NAMALWA (cell line): ENCODE measurements at regions not wholly inside any gene's neighbourhood (a gene's known extent, or its start where the extent isn't known, plus 50 kb on each side); places are given as distances from the start of the nearest gene placed in this dataset.
"Not testable (repeated sequence)": the region's sequence is repeated elsewhere in the genome, so short reads cannot be mapped to it uniquely, and the experiment has no call there.

Experiments
- DNase-seq: peaks from one replicate; pipeline ENCODE4 v3.0.0-alpha.2; 2015; ENCODE audit warnings: low spot score

DNA sequence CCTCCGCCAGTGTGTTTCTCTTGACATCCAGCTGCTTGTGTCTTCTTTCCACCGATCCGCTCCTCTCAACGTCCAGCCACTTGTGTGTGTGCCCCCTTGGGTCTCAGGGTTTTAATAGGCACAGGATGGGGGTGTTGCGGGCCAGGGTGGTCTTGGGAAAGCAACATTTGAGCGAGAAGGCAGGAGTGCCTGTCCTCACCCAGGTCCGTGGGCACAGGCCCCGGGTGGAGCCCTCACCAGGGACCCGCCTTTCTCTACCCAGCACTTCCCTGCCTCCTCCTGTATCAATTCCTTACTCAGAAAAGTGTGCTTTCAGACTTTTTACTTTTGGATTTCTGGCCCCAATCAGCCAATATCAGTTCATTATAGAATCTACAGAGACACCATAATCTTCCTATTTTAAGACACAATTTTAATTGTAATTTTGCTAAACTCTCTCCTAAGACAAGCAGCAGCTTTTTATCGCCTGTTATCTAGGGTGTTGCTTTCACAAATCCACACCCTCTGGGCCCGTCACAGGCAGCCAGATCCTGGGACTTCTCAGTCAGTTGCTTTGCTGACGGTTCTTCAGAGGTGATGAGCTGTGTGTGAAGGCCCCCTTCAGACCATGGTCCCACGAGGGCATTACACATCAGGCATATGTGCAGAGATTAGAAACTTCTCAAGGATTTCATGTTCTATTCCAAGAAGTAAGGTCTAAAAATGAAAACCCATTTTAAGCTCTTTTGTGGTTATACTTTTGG, 96.0 kb upstream of the FHL2 start:
- no peak for DNase-seq

DNA sequence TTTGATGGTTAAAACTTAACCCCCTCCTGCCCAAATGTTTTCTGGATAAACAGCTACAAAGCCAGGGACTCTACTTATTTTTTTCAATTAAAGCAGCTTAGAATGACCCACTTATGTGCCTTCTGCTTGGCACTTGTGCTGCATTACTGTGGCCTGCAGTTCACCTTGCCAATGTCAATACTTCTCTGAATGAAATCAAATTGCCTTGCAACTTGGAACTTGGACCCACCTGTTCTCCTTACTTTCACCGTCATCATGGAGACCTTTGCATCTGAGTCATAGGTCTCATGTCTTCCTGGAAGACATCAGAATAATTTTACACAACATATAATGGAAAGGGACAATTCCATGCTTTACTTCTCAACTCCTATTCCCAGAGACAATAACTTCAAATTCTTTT, 92.1 kb upstream of the FHL2 start:
- no peak for DNase-seq

GRCh38 chr2:105490204-105490603, 91.4 kb upstream of the FHL2 start:
- no peak for DNase-seq

DNA sequence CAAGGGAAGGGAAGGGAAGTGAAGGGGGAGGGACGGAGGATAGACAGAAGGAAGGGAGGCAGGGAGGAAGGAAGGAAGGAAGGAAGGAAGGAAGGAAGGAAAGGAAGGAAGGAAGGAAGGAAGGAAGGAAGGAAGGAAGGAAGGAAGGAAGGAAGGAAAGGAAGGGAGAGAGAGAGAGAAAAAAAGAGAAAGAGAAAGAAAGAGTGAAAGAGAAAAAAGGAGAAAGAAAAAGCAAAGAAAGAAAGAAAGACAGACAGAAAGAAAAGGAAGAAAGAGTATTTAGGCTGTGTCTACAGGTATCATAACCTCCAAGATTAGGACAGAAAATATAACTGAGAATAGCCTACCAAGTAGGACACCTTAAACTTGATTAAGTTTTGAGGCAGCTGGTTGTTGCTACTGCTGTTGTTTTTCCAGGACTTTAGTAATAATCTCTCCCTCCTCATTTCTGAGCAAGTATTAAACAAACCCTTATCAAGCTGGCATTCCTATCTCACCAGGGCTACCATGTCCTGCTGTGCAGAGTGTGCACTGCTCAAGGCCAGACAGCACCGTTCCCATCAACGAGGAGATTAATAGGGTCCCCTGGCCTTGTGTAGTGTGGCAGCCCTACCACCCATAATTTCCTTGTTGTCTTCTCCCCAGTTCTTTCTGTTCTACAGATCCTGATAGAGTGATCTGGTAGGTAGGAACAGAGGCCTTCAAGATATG, 90.5 kb upstream of the FHL2 start:
- DNase-seq, result no peak

GRCh38 chr2:105488285-105488684, 89.4 kb upstream of the FHL2 start:
- no peak for DNase-seq

DNA sequence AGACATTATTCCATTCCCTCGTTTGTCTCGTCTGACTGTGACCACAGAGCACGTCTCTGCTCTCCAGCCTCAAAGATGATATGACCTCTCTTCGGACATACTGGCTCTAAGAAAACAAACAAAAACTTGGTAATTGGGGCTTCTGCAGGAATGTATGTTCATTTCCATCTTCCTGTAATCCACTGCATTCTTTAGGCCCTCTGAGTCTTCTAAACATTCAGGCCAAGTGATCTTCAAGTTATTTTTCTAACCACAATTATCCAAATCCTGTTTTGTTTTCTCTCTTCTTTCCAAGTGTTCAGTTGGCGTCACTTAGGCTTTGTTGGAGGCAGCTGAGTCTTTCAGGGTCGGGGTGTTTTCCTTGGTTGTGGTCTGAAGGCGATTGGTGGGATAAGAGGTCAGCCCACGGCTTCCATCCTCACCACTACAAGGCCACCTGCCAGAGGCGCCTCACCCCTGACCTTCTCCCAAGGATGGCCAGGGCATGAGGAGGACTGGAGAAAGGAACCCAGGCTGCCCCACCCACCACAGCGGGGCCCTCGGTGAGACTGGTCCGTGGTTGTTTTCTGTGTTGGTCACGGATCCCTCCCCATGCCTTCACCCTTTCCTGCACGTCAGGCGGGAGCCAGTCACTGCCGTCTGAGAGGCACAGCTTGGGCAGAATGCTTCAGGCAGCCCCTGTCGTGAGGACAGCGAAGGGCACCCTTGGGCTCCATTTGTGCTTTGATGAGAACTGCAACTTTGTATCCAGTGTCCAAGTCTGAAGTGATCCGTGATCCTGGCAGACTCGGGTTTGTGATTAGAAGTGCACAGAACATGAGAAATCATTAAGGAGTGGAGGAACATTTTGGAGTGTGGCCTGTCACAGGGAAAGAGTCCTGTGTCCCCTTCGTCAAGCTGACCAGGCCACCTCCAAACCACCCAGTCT, 88.6 kb upstream of the FHL2 start:
- no peak for DNase-seq

DNA sequence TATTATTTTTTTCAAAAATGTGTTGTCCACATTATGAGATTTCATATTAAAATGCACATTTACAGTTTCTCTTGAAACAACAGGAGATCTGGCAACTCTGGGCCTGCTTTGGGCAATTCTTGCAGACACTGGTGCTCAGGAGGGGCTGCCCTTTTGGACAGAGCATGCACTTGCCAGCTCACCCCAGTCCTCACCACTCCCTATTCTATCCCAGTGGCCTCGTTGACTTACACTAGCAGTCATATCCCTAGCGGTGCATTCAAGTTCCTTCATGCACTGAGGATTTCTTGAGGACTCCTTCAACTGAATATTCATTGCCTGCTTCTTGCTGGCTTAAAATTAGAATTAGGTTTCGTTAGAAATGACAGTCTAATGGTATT, 87.9 kb upstream of the FHL2 start:
- DNase-seq, result no peak

DNA sequence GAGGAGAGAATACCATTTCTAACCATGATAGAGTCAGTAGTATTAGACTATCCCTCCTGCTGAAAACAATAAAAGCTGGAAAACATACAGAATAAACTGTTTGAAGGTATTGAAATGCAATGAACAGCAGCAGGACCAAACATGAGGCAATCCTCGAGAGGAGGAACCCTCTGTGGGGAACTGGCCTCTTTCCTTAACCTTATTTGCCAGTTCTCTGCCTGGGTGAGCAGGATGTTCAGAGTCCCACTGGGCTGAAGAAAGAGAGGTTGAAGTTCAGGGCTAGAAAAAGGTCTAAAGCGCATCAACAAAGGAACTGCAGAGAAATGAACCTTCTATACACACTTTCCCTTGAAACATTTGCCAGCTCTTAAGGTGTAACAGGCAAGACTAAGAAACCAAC, 79.8 kb upstream of the FHL2 start:
- no peak for DNase-seq

DNA sequence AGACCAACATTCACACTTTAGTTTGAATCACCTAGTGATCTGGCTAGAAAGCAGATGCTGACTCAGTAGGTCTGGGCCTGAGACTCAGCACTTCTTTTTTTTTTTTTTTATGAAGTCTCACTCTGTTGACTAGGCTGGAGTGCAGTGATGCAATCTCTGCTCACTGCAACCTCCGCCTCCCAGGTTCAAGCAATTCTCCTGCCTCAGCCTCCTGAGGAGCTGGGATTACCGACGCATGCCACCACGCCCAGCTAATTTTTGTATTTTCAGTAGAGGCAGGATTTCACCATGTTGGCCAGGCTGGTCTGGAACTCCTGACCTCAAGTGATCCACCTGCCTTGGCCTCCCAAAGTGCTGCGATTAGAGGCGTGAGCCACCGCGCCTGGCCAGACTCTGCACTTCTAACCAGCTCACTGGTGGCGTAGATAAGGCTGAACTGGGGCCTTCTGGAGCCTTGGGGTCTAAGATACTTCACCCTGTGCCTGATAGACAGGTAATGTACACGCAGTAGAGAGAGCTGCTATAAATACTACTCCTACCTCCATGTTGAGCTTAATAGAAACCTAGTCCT, 78.3 kb upstream of the FHL2 start:
- DNase-seq, result not testable (repeated sequence)

DNA sequence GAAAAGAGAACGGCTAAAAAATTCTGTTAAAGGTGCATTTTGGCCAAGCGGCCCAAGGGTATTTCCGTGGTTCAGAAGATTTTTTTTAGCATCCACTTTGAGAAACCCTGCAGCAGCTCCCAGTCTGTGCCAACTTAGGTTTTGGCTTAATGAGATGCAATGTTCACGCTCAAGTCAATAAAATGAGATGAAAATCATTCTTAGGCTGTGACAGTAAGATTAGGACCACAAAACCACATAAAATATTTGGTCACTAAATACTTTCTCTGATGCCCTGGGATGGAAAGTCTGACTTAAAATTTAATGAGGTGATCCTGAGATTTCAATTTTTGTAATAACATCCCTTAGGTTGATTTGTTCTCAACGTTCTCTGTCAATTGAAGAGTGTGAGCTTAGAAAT, 74.2 kb upstream of the FHL2 start:
- DNase-seq, result no peak

DNA sequence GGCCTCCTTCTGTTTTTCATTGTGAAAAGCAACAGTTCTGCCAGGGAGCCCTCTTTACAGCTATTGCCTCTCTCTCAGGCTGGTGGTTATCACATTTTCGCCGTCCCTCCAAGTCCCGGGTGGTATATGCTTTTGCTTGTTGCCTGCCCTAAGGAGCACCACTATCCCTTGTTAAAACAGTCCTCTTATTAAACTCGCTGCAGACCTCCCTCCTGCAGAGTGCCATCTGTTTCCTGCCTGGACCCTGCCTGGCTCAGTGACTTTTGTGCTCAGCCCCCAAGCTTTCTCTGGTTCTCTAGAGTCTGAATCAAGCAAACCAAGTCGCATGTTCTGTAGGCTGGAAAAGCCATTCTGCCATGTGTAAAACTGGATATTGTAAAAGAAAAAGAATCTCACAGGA, 72.1 kb upstream of the FHL2 start:
- no peak for DNase-seq

DNA sequence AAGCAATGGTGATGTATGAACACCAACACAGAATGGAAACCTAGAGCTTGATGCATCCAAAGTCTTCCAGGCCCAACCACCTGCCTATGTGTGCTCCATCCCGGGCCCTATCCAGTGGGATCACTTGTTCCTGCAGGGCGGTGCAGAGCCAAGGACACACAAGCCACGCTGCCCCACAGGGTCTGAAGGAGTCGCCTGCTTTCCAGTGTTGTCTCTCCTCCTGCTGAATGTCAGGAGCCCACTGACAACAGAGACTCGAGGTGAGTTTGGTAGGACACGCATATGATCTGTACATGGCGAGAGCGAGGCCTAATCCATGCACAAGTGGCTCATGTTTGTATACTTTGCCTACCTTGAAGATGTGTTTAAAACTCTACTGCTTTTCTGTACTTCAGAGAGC, 70.9 kb upstream of the FHL2 start:
- no peak for DNase-seq

GRCh38 chr2:105468582-105469042, 69.8 kb upstream of the FHL2 start:
- DNase-seq, result no peak

- DNase-seq, result no peak
Observed at GRCh38 chr2:105464325-105464724, 65.5 kb upstream of the FHL2 start.

DNA sequence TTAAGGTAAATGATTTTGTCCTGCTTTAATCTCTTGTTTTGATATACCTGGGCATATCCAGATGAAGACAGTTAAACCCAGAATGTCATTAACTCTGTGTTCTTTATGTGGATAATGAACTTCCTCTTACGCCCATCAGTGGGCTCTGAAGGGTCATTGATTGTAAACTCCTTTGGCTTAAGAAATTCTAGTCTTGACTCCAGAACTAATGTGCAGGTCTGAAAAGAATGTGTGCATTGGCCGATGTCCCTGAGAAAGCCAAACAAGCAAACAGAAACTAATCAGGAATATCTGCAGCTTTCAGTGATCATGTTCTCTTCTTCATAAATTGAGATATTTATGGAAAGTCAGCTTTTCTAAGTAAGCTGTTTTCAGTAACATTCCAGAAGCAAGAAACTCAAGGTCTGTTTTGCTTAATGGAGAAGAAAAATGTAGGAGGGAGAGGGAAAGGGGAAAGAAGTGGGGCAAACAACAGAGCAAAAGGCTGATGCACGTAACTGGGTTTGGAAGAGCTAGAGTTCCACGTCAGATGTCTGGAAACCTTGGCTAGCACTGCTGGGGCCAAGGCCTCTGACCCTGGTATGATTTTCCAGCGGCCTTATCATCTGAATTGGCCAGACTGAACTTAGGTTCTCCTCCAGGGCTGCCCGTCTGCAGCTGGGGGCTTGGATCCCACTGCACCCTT, 61.3 kb upstream of the FHL2 start:
- DNase-seq, result no peak

DNA sequence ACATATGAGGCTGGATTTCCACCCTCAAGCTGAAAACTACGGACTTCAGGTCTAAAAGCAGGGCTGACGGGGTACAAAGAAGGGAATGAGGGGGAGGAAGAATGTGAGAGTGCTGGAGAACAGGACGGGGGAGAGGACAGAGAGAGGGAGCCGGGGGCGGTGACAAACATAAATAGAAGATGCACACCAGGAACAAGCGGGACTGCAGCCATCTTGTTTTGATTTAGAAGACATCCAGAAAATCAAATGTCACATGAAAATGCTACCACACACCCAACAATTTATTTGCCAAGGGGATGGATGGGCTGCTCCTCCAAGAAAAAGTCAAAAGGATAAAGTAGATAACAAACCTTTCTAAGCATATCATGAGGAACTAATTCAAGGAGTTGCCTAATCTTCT, 59.2 kb upstream of the FHL2 start:
- no peak for DNase-seq

DNA sequence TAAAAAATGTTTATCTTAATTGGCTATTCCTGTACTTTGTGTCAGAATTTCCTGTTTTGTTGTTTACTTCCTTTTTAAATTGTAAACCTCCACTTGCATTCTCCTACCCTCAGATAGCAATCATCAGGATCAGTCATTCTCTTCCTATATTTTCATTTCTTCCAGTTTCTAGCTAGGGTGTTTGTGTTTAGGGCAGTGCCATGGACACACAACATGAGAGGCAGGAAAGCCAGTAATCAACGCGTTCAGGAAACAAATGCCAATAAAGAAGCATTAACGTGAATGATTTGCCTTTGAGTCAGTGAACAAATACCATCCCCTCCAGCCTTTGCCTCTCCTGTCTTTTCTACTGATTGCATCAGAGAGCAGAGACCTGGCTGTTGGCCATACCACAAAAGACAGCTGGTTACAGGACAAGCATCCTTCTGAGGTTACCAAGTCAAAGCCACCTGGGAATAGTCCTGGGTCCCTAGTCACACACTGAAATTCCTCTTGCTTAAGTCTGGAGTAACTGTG, 56.7 kb upstream of the FHL2 start:
- peak; percentile 5 for DNase-seq

- DNase-seq, result peak; percentile 51
Observed at GRCh38 chr2:105454801-105455485, 56.1 kb upstream of the FHL2 start.

GRCh38 chr2:105451571-105452166, 52.8 kb upstream of the FHL2 start:
- no peak for DNase-seq

- DNase-seq, result peak; percentile 6
Observed at GRCh38 chr2:105450471-105450870, 51.6 kb upstream of the FHL2 start.
